Fibroblast of skin of abdomen (primary cell): ENCODE measurements at regions not wholly inside any gene's neighbourhood (a gene's known extent, or its start where the extent isn't known, plus 50 kb on each side); places are given as distances from the start of the nearest gene placed in this dataset.

ENCODE experiments used
- DNase-seq: peaks from one replicate; pipeline ENCODE4 v3.0.0-alpha.2; 2013

DNA sequence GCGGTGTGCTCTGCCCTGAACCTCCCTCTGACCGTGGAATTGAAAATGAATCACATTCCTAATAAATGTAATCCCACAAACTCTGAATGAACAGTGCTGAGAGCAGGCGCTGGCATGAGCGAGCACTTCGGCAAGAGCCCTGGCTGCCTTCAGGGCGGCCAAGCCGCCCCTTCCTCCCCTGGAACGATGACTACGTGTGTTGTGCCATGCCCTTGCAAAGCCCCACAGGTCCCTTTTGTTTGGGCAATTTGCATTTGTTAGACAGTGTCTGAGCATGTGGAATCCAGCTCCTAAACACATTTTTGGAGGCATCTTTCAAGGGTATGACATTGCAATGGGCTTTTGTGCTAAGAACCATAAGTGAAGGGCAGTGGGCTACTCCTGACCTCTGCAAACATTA is 95.6 kb upstream of the MKI67 start:
- no peak for DNase-seq

- no peak for DNase-seq
Measured at GRCh38 chr10:128222332-128222849, 96.2 kb upstream of the MKI67 start.

GRCh38 chr10:128230401-128230800 is 104.2 kb upstream of the MKI67 start:
- no peak for DNase-seq

- DNase-seq: no peak
Measured at GRCh38 chr10:128233422-128233821, 107.2 kb upstream of the MKI67 start.

DNA sequence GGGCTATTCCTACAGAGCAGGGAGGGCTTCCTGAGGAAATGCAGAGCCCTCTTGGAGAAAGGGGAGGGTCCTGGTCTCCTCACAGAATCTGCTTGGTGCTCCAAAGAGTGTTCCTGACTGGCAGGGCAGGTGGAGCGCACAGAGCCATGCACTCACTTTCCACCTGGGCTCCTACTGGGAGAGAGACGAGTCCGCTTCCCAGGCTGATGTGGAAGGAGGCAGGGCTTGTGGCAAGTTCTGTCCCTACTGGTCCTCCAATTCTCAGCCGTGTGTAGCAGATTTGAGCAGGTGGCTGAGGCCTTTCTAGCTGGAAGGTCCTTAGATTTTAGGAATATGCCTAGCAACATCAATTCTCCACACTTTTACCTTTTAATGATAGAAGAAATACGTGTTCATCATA is 111.5 kb upstream of the MKI67 start:
- DNase-seq: no peak

- DNase-seq: no peak
Measured at GRCh38 chr10:128241023-128241422, 114.8 kb upstream of the MKI67 start.

- DNase-seq: no peak
Measured at GRCh38 chr10:128242641-128243040, 116.4 kb upstream of the MKI67 start.

GRCh38 chr10:128245026-128245425 is 118.8 kb upstream of the MKI67 start:
- no peak for DNase-seq

GRCh38 chr10:128247576-128247975 is 121.4 kb upstream of the MKI67 start:
- DNase-seq: no peak

DNA sequence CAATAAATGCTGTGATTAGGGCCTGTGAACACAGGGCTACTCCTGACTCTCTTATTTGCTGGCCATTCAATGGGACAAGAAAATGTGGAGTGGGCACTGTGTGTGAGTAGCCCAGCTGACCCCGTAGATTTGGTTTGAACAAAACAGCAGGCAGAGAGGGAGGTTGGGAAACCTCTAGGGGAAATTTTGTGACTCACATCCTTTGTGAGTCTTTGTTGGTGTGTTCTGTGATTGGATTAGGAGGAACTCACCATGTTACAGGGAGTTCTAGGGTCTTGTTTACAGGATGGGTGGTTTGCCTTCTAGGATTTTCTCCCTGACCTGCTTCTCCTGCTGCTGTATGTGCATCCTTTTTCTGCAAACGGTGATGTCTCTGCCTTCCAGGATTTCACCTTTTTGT is 128.3 kb upstream of the MKI67 start:
- DNase-seq: no peak

- DNase-seq: no peak
Measured at GRCh38 chr10:128257428-128257827, 131.2 kb upstream of the MKI67 start.

GRCh38 chr10:128258421-128258976 is 132.3 kb upstream of the MKI67 start:
- no peak for DNase-seq

DNA sequence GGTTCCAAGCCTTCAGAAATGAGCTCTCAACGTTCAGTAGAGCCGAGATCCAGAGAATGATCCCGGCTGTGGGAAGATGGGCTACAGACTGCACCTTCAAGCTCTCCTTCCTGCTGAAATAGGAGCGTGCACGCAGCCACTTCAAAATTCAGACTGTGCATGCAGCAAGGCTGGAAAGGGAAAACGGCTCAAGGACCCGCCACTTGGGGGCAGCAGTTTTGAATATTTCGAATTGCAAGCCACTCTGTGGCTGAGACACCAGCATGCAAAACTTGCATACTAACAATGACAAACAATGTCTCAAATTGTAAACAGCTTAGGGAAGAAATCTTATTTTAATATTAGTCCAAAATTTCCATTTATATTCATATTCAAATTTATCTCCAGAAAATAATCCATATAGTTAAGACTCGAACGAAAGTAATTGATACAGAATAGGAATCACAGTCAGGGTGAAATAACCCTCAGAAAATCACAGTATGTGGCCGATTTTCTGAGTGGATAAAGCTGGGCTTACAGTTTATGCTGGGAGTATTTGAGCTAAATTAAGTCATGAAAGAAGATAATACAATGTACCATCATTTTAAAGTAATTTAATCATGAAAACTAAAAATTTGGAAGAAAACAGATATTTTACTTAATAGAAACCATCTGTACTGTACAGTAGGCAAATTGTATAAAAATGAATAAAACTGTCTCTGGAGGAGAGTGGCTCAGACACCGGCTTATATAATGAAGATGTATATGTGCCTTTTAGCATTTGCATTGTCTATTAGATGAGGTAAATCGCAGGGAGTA is 137.9 kb upstream of the MKI67 start:
- DNase-seq: peak; percentile 32

GRCh38 chr10:128265596-128265995 is 139.4 kb upstream of the MKI67 start:
- no peak for DNase-seq

- DNase-seq: no peak
Measured at GRCh38 chr10:128267581-128267980, 141.4 kb upstream of the MKI67 start.

DNA sequence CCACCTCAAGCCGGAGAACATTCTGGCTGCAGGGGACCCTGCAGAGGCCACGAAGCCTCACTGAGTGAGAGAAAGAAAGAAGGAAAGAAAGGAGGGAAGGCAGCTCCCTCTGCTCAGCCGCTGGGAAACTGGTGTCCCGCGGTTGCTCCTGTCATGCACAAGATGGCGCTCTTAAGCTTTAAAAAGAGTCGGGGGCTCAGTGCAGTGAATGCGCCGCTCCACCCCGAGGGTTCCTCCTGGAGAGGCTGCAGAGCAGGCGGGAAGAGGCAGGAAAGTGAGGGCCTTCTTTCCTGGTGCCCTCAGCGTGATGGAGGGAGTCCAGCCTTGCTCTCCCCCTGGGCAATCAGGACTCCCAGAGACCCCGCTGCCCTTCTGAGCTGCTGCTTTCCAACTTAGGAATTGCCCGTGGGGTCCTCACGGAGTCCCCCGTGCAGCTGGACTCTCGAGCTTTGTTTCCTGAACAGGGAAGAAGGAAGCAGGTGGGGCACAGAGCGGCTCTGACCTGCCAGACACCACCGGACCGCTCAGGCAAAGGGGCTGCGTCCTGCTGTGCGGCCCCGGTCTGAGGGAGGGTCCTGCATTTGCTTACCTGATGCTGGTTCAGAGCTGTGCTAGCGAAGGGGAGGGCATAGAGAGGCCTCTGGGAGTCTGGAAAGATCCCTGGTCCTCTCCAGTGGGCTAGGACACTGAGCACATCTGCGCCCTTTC is 141.9 kb upstream of the MKI67 start:
- peak; percentile 17 for DNase-seq

DNA sequence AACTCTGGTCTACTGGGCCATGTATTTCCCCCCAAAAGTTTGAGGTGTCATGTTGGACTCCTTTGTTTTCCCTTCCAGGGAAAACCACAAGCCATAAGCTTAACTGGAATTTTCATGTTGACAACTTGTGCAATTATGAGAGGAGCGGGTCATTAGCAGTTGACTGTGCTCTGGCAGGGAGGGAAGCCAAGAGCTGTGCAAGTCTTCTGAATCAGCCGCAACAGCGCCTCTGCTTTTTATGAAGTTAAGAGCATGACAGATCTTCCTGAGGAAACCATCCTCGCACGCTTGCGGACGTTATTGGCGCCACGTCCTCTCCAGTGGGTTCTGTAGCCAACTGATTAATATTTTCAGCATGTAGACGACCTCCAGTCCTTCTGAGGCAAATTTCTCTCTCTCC is 148.7 kb upstream of the MKI67 start:
- peak; percentile 55 for DNase-seq

- DNase-seq: no peak
Measured at GRCh38 chr10:128275388-128276177, 149.4 kb upstream of the MKI67 start.

GRCh38 chr10:128277267-128277840 is 151.1 kb upstream of the MKI67 start:
- no peak for DNase-seq

GRCh38 chr10:128278362-128278761 is 152.1 kb upstream of the MKI67 start:
- DNase-seq: no peak

DNA sequence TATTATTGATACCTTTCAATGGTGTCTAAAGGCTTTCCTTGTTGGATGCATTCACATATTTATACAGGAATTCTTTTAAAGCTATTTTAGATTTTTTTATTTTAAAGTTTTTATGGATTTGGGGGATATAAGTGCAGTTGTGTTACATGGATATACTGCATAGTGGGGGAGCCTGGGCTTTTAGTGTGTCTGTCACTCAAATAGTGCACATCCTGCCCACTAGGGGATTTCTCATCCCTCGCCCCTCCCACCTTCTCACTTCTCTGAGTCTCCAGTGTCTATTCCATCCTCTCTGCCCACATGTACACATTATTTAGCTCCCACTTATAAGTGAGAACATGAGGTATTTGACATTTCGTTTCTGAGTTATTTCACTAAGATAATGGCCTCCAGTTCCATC is 154.0 kb upstream of the MKI67 start:
- no peak for DNase-seq

GRCh38 chr10:128281343-128281742 is 155.1 kb upstream of the MKI67 start:
- no peak for DNase-seq
